ENCODE measurements at regions not wholly inside any gene's neighbourhood (a gene's known extent, or its start where the extent isn't known, plus 50 kb on each side); places are given as distances from the start of the nearest gene placed in this dataset.

DNA sequence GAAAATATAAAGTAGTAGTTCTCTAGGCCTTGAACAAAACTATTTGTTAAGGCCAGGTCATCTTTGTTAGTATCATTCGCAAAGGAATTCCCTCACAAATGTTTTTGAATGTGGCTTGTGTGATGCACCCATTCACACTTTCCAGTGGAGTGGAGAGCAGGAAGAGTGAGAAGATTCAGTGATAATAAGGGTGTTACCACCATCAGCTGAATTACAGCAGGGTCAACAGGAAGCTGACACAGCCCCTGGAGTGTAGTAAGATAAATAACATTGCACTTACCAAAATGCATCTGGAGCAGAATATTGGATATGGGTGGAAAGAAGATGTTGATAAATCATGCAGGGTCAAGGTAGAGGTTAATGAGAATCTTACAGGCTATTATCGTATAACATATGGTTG is 231.0 kb downstream of the DSC3 start:
- TF ChIP-seq, protein P1, sequence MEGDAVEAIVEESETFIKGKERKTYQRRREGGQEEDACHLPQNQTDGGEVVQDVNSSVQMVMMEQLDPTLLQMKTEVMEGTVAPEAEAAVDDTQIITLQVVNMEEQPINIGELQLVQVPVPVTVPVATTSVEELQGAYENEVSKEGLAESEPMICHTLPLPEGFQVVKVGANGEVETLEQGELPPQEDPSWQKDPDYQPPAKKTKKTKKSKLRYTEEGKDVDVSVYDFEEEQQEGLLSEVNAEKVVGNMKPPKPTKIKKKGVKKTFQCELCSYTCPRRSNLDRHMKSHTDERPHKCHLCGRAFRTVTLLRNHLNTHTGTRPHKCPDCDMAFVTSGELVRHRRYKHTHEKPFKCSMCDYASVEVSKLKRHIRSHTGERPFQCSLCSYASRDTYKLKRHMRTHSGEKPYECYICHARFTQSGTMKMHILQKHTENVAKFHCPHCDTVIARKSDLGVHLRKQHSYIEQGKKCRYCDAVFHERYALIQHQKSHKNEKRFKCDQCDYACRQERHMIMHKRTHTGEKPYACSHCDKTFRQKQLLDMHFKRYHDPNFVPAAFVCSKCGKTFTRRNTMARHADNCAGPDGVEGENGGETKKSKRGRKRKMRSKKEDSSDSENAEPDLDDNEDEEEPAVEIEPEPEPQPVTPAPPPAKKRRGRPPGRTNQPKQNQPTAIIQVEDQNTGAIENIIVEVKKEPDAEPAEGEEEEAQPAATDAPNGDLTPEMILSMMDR (IDR thresholded peaks at IDR 0.05): no peak
- TF ChIP-seq ZFX (IDR thresholded peaks at IDR 0.05; ENCODE audit: borderline replicate concordance): no peak
